Esophagus squamous epithelium (tissue), 4 donors: ENCODE measurements at regions not wholly inside any gene's neighbourhood (a gene's known extent, or its start where the extent isn't known, plus 50 kb on each side); places are given as distances from the start of the nearest gene placed in this dataset.

Experiments
- CTCF ChIP-seq, 6 experiments: fragments of 450-650 bp in 4 of 6; fragments of 200-600 bp in 2 of 6; sonication (generic) in 2 of 6; IDR thresholded peaks; one replicate each; pipeline ENCODE4 v1.5.1; 2016 to 2019; ENCODE audit warnings: antibody characterized with exemption in 6 of 6, mild to moderate bottlenecking in 4 of 6, moderate library complexity in 4 of 6
- POLR2A ChIP-seq, 4 donors: fragments of 450-650 bp; IDR thresholded peaks; one replicate each; pipeline ENCODE4 v1.6.1; 2017; ENCODE audit warnings: antibody characterized with exemption in 4 of 4, mild to moderate bottlenecking in 4 of 4, moderate library complexity in 3 of 4

DNA sequence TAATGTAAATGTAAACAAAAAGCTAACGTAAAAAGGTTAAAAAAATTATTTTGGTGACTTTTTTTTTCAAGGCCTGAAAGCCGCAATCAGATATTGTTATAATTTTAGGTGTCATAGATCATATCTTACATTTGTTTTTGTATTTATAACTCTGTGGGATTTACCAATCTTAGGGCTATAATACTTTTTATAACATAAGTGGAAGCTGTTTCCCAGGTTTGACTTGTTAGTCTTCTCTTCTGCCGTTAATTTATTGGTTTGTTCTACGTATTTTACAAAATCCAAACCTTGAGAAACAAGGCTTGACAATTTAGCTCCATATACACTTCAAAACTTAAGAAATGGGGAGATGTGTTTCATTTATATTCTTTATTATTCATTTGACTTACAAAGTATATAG is 119.4 kb downstream of the EVX1 start:
- TF ChIP-seq CTCF (IDR thresholded peaks at IDR 0.05), result no peak
- no peak for TF ChIP-seq POLR2A (IDR thresholded peaks at IDR 0.05)
